ENCODE measurements at regions not wholly inside any gene's neighbourhood (a gene's known extent, or its start where the extent isn't known, plus 50 kb on each side); places are given as distances from the start of the nearest gene placed in this dataset.

- no peak for DNase-seq (ENCODE audit: low read depth in 2 of 2)
Measured at GRCh38 chr18:42401131-42401673, 446.2 kb downstream of the PIK3C3 start.

- no peak for DNase-seq (ENCODE audit: low read depth in 2 of 2)
Measured at GRCh38 chr18:42404151-42404550, 449.1 kb downstream of the PIK3C3 start.

DNA sequence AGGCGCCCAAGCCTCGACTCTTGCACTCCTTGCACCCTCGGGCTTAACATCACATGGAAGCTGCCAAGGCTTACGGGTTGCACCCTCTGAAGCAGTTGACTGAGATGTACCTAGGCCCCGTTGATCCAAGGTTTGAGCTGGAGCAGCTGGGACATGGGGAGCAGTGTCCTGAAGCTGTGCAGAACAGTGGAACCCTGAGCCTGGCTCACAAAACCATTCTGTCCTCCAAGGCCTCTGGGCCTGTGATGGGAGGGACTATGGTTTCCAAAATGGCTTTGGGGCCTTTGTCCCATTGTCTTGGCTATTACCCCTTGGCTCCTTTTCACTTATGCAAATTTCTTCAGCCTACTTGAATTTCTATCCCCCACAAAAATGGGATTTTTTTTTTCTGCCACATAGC is 454.0 kb downstream of the PIK3C3 start:
- DNase-seq (ENCODE audit: low read depth in 2 of 2), result no peak

- no peak for DNase-seq (ENCODE audit: low read depth in 2 of 2)
Measured at GRCh38 chr18:42412281-42412680, 457.2 kb downstream of the PIK3C3 start.

GRCh38 chr18:42412896-42413295 is 457.9 kb downstream of the PIK3C3 start:
- no peak for DNase-seq (ENCODE audit: low read depth in 2 of 2)

- DNase-seq (ENCODE audit: low read depth in 2 of 2), result no peak
Measured at GRCh38 chr18:42413870-42414269, 458.8 kb downstream of the PIK3C3 start.

DNA sequence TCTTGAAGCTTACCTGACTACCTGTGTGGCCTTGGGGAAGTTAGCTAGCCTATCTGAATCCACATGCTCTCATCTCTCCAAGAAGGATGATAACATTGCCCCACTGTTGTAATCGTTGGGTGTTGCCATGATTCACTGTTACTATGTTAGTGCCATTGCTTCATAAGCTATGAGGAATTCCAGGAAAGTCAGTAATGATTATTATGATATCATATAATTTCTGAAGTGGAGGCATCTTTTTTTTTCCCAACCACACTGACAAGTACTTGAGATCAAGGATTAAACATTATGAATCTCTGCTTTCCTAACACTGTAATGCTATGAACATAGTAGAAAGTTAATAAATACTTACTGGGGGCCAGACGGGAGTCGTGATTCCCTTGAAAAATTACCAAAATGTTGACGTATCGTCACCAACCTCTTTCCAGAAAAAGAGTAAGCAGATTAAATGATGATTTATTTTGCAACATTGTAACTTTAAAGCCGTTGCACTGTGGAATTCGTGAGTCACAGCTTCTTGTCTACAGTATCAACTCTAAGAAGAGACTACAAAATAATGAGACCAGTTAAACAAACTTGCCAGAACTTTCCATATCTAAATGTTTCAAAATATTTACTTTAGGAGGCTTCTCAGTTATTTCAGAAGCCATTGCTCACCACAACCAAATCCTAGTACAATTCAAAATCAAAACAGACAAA is 459.9 kb downstream of the PIK3C3 start:
- DNase-seq (ENCODE audit: low read depth in 2 of 2), result peak; percentile 6 to 13

DNA sequence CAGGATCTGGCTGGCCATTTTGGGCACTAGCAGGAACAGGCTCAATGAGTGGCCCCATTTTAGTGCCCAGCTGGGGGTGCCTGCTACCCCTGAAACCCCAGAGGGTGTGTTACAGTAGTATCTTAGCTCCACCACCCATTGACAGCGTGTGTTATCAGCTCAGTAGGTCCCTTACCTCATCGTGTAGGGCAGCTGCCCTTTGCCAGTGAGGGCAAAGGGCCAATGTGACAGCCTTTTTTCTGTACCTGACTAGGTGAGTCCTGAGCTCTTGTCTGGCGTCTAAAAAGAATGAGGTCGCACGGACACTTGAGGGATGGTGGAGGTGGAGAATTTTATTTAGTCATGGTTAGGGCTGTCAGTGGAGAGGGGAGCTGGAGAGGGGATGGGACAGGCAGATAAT is 462.2 kb downstream of the PIK3C3 start:
- no peak for DNase-seq (ENCODE audit: low read depth in 2 of 2)

- no peak for DNase-seq (ENCODE audit: low read depth in 2 of 2)
Measured at GRCh38 chr18:42418121-42418520, 463.1 kb downstream of the PIK3C3 start.

GRCh38 chr18:42425025-42425424 is 470.0 kb downstream of the PIK3C3 start:
- DNase-seq (ENCODE audit: low read depth in 2 of 2), result no peak

GRCh38 chr18:42426496-42427015 is 471.5 kb downstream of the PIK3C3 start:
- no peak for DNase-seq (ENCODE audit: low read depth in 2 of 2)

GRCh38 chr18:42429196-42429595 is 474.2 kb downstream of the PIK3C3 start:
- DNase-seq (ENCODE audit: low read depth in 2 of 2), result no peak

DNA sequence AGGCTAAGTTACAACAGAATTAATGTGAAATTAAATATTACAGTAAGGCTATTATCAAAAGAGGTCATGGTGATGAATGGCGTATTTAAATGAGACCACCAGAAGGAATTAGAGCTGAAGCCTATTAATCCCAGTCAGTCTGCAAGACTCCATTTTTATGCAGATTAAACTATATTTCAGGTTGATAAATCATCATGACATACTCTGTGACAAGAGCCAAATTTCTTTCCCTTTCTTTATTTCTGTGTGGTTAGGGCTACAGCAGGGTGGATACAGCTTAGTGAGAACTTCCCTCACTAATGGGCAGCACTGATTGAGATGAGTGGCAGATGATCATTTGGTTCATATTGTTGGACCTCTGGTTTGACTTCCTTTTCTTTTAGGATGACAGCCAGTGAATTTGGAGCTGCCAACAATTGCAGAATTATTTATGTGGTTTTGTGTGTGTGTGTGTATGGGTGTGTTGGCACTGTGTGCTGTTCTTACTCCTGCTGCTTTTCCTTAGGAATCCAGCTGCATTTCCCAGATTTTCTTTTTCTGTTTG is 481.3 kb downstream of the PIK3C3 start:
- no peak for DNase-seq (ENCODE audit: low read depth in 2 of 2)

DNA sequence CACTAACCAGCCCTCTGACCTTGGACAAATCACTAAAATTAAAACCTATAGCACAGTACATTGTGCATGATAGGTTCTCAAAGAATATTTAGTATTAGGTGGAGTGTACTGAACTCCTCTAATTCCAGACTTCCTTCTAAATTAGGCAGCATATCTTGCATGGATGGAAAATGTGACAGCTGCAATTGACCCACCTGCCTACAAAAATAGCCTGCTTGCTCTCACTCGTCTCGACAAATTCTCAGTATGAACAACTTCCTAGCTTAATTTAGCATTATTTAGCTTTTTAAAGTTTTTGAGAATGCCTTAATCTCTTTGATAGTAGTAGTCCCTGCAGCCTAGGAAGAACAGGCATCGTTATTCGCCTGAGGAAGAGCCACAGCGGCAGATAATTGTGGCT is 482.0 kb downstream of the PIK3C3 start:
- no peak for DNase-seq (ENCODE audit: low read depth in 2 of 2)

DNA sequence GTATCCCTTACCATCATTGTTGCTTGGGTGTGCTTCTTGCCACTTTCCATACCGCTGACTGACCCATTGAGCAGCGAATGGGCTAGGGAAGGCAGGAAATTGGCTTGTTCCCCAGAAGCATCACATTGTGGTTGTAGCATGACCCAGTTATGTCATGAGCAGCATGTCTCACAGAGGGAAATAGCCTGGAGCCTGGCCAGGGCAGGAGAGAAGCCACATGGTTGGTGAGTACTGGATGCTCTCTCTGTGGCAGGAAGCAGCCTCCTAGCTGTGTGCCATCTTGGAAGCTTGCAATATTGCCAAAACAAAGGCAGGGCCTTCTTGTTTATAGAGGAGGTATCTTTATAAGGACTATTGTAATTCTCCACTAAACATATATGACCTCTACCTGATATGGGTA is 482.6 kb downstream of the PIK3C3 start:
- DNase-seq (ENCODE audit: low read depth in 2 of 2), result no peak

DNA sequence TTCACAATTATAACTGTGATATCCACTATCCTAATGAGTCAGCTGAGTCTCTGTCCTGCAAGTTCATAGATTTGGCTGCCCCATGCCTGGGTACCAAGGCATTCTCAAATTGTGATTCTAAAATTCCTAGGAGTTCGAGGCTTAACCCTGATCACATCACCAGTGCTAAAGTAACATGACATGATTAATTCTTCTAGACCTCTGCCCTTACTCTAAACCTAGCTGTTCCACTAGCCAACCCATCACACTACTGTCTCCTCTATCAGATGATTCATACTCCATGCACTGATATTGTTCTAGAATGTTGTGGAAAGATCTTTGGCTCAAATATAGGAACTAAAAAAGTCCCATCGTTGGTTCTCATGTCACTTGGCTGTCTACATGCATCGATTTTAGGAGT is 487.6 kb downstream of the PIK3C3 start:
- DNase-seq (ENCODE audit: low read depth in 2 of 2), result no peak

DNA sequence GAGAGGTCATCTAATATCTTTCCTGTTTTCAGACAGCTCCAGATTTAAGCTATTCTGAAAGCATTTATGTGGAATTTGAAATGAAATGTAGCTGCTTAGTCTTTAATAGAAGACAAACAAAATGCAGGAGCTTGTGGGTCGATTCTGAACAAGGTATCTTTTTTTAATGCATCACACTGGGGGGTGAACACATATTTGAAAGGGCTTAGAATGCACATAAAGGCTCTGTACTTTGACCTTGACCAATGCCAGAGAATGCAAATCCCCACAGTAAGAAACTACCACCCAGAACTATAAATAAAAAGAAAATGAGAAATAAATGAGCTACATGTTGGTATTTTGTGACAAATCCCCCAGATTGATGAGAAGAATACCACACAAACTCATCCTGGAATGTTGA is 489.3 kb downstream of the PIK3C3 start:
- DNase-seq (ENCODE audit: low read depth in 2 of 2), result no peak

DNA sequence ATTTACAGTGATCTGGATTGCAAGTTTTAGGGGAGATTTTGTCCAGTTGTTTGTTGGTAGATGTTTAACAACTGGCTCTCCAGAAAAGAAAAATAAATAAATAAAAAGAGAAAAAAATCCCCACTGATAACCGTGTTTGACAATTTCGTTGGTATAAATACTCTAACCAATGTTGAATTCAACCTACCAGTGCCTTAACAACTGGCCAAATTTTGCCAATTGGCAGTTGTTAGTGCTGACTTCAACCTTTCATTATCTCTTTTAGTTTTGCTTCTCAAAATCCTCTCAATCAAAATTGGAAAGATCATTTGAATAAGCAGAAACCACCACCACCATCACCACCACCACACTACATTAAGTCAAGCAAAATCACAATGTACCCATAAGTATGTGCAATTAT is 490.3 kb downstream of the PIK3C3 start:
- no peak for DNase-seq (ENCODE audit: low read depth in 2 of 2)

- peak; percentile 9 to 15 for DNase-seq (ENCODE audit: low read depth in 2 of 2)
Measured at GRCh38 chr18:42446195-42446594, 491.2 kb downstream of the PIK3C3 start.

DNA sequence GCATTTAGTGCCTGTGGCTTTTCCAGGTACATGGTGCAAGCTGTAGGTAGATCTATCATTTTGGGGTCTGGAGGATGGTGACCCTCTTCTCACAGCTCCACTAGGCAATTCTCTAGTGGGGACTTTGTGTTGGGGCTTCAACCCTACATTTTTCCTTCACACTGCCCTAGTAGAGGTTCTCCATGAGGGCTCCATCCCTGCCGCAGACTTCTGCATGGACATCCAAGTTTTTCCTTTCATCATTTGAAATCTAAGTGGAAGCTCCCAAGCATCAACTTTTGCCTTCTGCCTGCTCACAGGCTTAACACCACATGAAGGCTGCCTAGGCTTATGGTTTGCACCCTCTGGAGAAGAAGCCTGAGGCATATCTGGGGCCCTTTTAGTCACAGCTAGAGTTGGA is 492.7 kb downstream of the PIK3C3 start:
- DNase-seq (ENCODE audit: low read depth in 2 of 2), result no peak

GRCh38 chr18:42458226-42458625 is 503.2 kb downstream of the PIK3C3 start:
- no peak for DNase-seq (ENCODE audit: low read depth in 2 of 2)

- no peak for DNase-seq (ENCODE audit: low read depth in 2 of 2)
Measured at GRCh38 chr18:42459873-42460272, 504.8 kb downstream of the PIK3C3 start.

DNA sequence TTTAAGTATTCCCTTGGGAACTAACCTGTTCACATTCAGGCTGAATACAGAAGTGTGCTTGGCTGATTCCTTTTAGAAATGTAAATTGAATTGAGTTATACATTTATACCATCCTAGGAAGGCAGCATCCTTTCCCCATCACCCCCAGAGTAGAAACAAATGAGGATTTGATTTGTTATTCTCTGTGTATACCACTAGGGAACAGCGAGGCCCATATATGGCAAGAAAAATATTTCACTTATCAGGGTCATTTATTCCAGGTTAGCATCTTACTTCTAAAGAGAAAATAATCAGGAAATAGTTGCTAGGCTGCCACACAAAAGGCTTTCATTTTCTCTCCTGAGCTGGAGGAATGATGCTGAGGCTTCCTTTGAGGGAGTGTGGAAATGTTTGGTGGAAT is 516.9 kb downstream of the PIK3C3 start:
- DNase-seq (ENCODE audit: low read depth in 2 of 2), result no peak
